IMR-90 (cell line): ENCODE measurements at regions not wholly inside any gene's neighbourhood (a gene's known extent, or its start where the extent isn't known, plus 50 kb on each side); places are given as distances from the start of the nearest gene placed in this dataset.

Experiments
- ATAC-seq: fragments of 200-7000 bp; cut with Tn5 transposase; 2 replicates; pipeline ENCODE4 v1.9.1; 2020; ENCODE audit warnings: low read depth, mild to moderate bottlenecking, moderate library complexity
- BruUV-seq: library from RNA; stranded (reverse); fragments of 400-500 nt; replicated peaks from 2 replicates; lab custom pipeline; 2021; lab: Mats Ljungman, UMichigan
- CTCF ChIA-PET: fragments of 300-600 bp; formaldehyde crosslinking; extraction: SDS; loops from one replicate; lab custom pipeline; 2021; ENCODE audit warnings: antibody characterized with exemption; lab: Yijun Ruan, JAX
- POLR2A ChIA-PET: fragments of 300-600 bp; sonication (Branson Sonifier 250); formaldehyde crosslinking; loops from one replicate; lab custom pipeline; 2022; ENCODE audit warnings: antibody characterized with exemption; ENCODE audit not compliant: unreplicated experiment; lab: Charles Lee
- DNase-seq: peaks from one replicate; pipeline ENCODE4 v3.0.0; 2013
- H2AFZ ChIP-seq: replicated peaks from 2 replicates; pipeline ENCODE3; 2013; ENCODE audit warnings: low read length, mild to moderate bottlenecking; ENCODE audit not compliant: poor library complexity
- H2AK5ac ChIP-seq: 2 replicates; pipeline ENCODE4 v1.6.1; 2013; ENCODE audit warnings: low read depth, low read length, inconsistent platforms
- H2AK9ac ChIP-seq: replicated peaks from 2 replicates; pipeline ENCODE3; 2013; ENCODE audit warnings: mild to moderate bottlenecking, low read depth, low read length, moderate library complexity; ENCODE audit not compliant: poor library complexity
- H2BK120ac ChIP-seq: 2 replicates; pipeline ENCODE4 v1.6.1; 2013; ENCODE audit warnings: low read depth, low read length, inconsistent platforms
- H2BK15ac ChIP-seq: 3 replicates; pipeline ENCODE4 v1.6.1; 2013; ENCODE audit warnings: low read depth, low read length, inconsistent platforms
- H2BK20ac ChIP-seq: 2 replicates; pipeline ENCODE4 v1.6.1; 2013; ENCODE audit warnings: low read depth, mild to moderate bottlenecking, inconsistent platforms, low read length, moderate library complexity
- H2BK5ac ChIP-seq: 2 replicates; pipeline ENCODE4 v1.6.1; 2013; ENCODE audit warnings: mild to moderate bottlenecking, low read depth, low read length, inconsistent platforms; ENCODE audit not compliant: poor library complexity, severe bottlenecking
- H3K14ac ChIP-seq: replicated peaks from 2 replicates; pipeline ENCODE4 v1.6.1; 2013; ENCODE audit warnings: low read depth, low read length, inconsistent platforms
- H3K18ac ChIP-seq: 2 replicates; pipeline ENCODE4 v1.6.1; 2013; ENCODE audit warnings: low read depth, low read length, control low read depth
- H3K23ac ChIP-seq: 2 replicates; pipeline ENCODE4 v1.6.1; 2013; ENCODE audit warnings: low read depth, low read length, inconsistent platforms
- H3K27ac ChIP-seq: 2 replicates; pipeline ENCODE4 v1.5.1; 2013; ENCODE audit warnings: mild to moderate bottlenecking, control low read depth, low read length; ENCODE audit not compliant: insufficient read depth
- H3K27me3 ChIP-seq: 2 replicates; pipeline ENCODE4 v1.6.1; 2013; ENCODE audit warnings: low read length; ENCODE audit not compliant: control insufficient read depth, insufficient read depth
- H3K36me3 ChIP-seq: 2 replicates; pipeline ENCODE4 v1.6.1; 2013; ENCODE audit warnings: low read length, mixed read lengths; ENCODE audit not compliant: control insufficient read depth, insufficient read depth
- H3K4ac ChIP-seq: 2 replicates; pipeline ENCODE4 v1.6.1; 2013; ENCODE audit warnings: low read depth, low read length, inconsistent platforms
- H3K4me1 ChIP-seq: 2 replicates; pipeline ENCODE4 v1.6.1; 2013; ENCODE audit warnings: low read length, mixed read lengths; ENCODE audit not compliant: control insufficient read depth, insufficient read depth
- H3K4me2 ChIP-seq: 2 replicates; pipeline ENCODE4 v1.6.1; 2013; ENCODE audit warnings: low read depth, mild to moderate bottlenecking, control low read depth, low read length, moderate library complexity
- H3K4me3 ChIP-seq: 2 replicates; pipeline ENCODE4 v1.5.1; 2013; ENCODE audit warnings: low read depth, mild to moderate bottlenecking, control low read depth, low read length, moderate library complexity; ENCODE audit not compliant: insufficient read depth
- H3K56ac ChIP-seq: 2 replicates; pipeline ENCODE4 v1.6.1; 2013; ENCODE audit warnings: low read length, inconsistent platforms; ENCODE audit not compliant: insufficient read depth; ENCODE audit errors: extremely low read depth
- H3K79me1 ChIP-seq, 2 experiments: 2 replicates each; pipeline ENCODE4 v1.6.1; 2013; ENCODE audit warnings: low read length in 2 of 2, inconsistent platforms in 1 of 2, low read depth in 1 of 2
- H3K9ac ChIP-seq: 2 replicates; pipeline ENCODE4 v1.6.1; 2013; ENCODE audit warnings: low read depth, low read length, control low read depth
- H3K9me1 ChIP-seq: 2 replicates; pipeline ENCODE4 v1.6.1; 2013; ENCODE audit warnings: low read length, inconsistent platforms; ENCODE audit not compliant: insufficient read depth
- H3K9me3 ChIP-seq: 2 replicates; pipeline ENCODE4 v1.6.1; 2013; ENCODE audit warnings: low read length; ENCODE audit not compliant: control insufficient read depth, insufficient read depth
- H4K20me1 ChIP-seq: 2 replicates; pipeline ENCODE4 v1.6.1; 2013; ENCODE audit warnings: low read length, inconsistent platforms; ENCODE audit not compliant: insufficient read depth
- H4K5ac ChIP-seq: 2 replicates; pipeline ENCODE4 v1.6.1; 2013; ENCODE audit warnings: mild to moderate bottlenecking, low read depth, low read length, control low read depth
- H4K8ac ChIP-seq, 2 experiments: 2 replicates each; pipeline ENCODE4 v1.6.1; 2013; ENCODE audit warnings: low read depth in 2 of 2, low read length in 2 of 2, control low read depth in 1 of 2, inconsistent platforms in 1 of 2
- H4K91ac ChIP-seq: 2 replicates; pipeline ENCODE4 v1.6.1; 2013; ENCODE audit warnings: low read depth, low read length, inconsistent platforms; ENCODE audit not compliant: insufficient read depth
- BHLHE40 ChIP-seq: fragments of 150-350 bp; IDR thresholded peaks from 2 replicates; pipeline ENCODE4 v1.6.1; 2016; ENCODE audit warnings: mild to moderate bottlenecking, low read depth, low read length
- CEBPB ChIP-seq: IDR thresholded peaks from 2 replicates; pipeline ENCODE4 v1.6.1; 2012; ENCODE audit warnings: low read depth, low read length, improper control_type of control experiment
- CHD1 ChIP-seq: IDR thresholded peaks from 2 replicates; pipeline ENCODE4 v1.6.1; 2012; ENCODE audit warnings: low read depth, low read length, improper control_type of control experiment
- FOS ChIP-seq: fragments of 150-350 bp; IDR thresholded peaks from 2 replicates; pipeline ENCODE4 v1.6.1; 2016; ENCODE audit warnings: low read depth, low read length
- MAFK ChIP-seq: IDR thresholded peaks from 2 replicates; pipeline ENCODE4 v1.6.1; 2012; ENCODE audit warnings: low read depth, low read length, improper control_type of control experiment
- MAZ ChIP-seq: IDR thresholded peaks from 2 replicates; pipeline ENCODE4 v1.6.1; 2012; ENCODE audit warnings: low read depth, mild to moderate bottlenecking, low read length, improper control_type of control experiment, moderate library complexity, borderline replicate concordance
- MXI1 ChIP-seq: IDR thresholded peaks from 2 replicates; pipeline ENCODE4 v1.6.1; 2012; ENCODE audit warnings: low read depth, mild to moderate bottlenecking, low read length, moderate library complexity, borderline replicate concordance
- NFE2L2 ChIP-seq: fragments of 150-350 bp; IDR thresholded peaks from 2 replicates; pipeline ENCODE4 v1.6.1; 2016; ENCODE audit warnings: low read depth, mild to moderate bottlenecking, low read length
- POLR2A ChIP-seq: IDR thresholded peaks from 2 replicates; pipeline ENCODE4 v1.6.1; 2012; ENCODE audit warnings: mild to moderate bottlenecking, low read depth, low read length
- RAD21 ChIP-seq: IDR thresholded peaks from 2 replicates; pipeline ENCODE4 v1.6.1; 2012; ENCODE audit warnings: low read length, improper control_type of control experiment
- RCOR1 ChIP-seq: IDR thresholded peaks from 2 replicates; pipeline ENCODE4 v1.6.1; 2012; ENCODE audit warnings: mild to moderate bottlenecking, low read length, improper control_type of control experiment; ENCODE audit not compliant: insufficient replicate concordance
- RFX5 ChIP-seq: IDR thresholded peaks from 2 replicates; pipeline ENCODE4 v1.8.0; 2012; ENCODE audit warnings: low read depth, mild to moderate bottlenecking, low read length, moderate library complexity
- SMC3 ChIP-seq: fragments of 150-350 bp; IDR thresholded peaks from 2 replicates; pipeline ENCODE4 v1.6.1; 2016; ENCODE audit warnings: low read depth, mild to moderate bottlenecking, antibody characterized with exemption, low read length, moderate library complexity
- WGBS, 2 experiments: methylation state at CpG; one replicate each; pipeline versions ENCODE4 v1.1.5 to v1.1.7; 2013; ENCODE audit warnings: missing lambda C conversion rate in 2 of 2; ENCODE audit not compliant: insufficient read length in 1 of 2; ENCODE audit errors: extremely low coverage in 2 of 2; 5-methylcytosine and 5-hydroxymethylcytosine counted together
- dilution Hi-C: fragments of 300-500 bp; cut with HindIII; formaldehyde crosslinking; loops from one replicate; pipeline ENCODE4 v1.14.3; 2018; ENCODE audit warnings: low sequenced_read_pairs; ENCODE audit not compliant: unreplicated experiment
- in situ Hi-C: fragments of 300-500 bp; cut with MboI; formaldehyde crosslinking; loops from 3 replicates; pipeline ENCODE4 v1.14.3; 2019; ENCODE audit warnings: low sequenced_read_pairs, inconsistent platforms, mixed read lengths
- intact Hi-C: fragments of 100-400 bp; cut with micrococcal nuclease; formaldehyde crosslinking; loops from 2 replicates; pipeline ENCODE4 v1.10.0; 2022
- TF ChIP-seq, protein P1 (sequence below): conservative IDR thresholded peaks from 2 replicates; pipeline ENCODE4 v1.5.1; 2012; ENCODE audit warnings: mild to moderate bottlenecking, low read depth, low read length, improper control_type of control experiment
- TF ChIP-seq, protein P2 (sequence below): fragments of 150-350 bp; IDR thresholded peaks from 2 replicates; pipeline ENCODE4 v1.6.1; 2017; ENCODE audit warnings: mild to moderate bottlenecking, antibody characterized with exemption, low read length, low read depth
- TF ChIP-seq, protein P3 (sequence below): fragments of 150-350 bp; IDR thresholded peaks from 2 replicates; pipeline ENCODE4 v1.6.1; 2016; ENCODE audit warnings: low read depth, mild to moderate bottlenecking, low read length, moderate library complexity, borderline replicate concordance

DNA sequence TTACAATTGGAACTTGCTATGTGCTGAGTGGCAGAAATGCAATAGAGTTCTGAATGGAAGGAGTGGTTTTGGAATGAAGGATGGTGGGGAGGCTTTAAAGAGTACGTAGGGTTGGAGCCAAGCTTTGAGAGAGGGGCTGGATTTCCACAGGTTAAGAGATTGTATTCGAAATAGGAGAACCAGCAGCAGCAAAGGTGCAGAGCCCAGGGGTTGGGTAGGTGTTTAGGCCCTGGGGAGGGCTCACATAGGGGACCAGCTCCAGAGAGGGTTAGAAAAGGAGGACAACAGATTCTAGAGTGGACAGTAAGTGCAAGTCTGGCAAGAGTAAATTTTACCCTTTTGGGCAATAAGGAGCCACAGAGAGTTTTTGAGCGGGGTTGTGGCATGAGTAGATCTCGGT is 297.2 kb downstream of the RPS24 start:
- DNase-seq = no peak
- no peak overlapping the region for H3K56ac ChIP-seq
- H2BK120ac ChIP-seq = no peak overlapping the region
- no peak overlapping the region for H4K91ac ChIP-seq
- H3K4me2 ChIP-seq = no peak overlapping the region
- peaks cover 8% of the 10 kb centered on the region for H3K4me1 ChIP-seq
- no peaks in the 10 kb centered on the region for H3K79me1 ChIP-seq
- H2BK15ac ChIP-seq = no peak overlapping the region
- H3K4ac ChIP-seq = no peak overlapping the region
- H3K27me3 ChIP-seq = peaks cover 2% of the 10 kb centered on the region; the same call in 1 of the 2 replicates
- H3K4me3 ChIP-seq = no peak overlapping the region
- peaks cover 8% of the 10 kb centered on the region; the same call in 1 of the 2 replicates for H3K9me1 ChIP-seq
- H3K36me3 ChIP-seq = no peaks in the 10 kb centered on the region
- no peak overlapping the region for H2AFZ ChIP-seq
- H3K27ac ChIP-seq = no peak overlapping the region
- ATAC-seq = no peak
- ChIA-PET CTCF (no interaction called here), POLR2A (no interaction called here)
- TF ChIP-seq, protein P1, sequence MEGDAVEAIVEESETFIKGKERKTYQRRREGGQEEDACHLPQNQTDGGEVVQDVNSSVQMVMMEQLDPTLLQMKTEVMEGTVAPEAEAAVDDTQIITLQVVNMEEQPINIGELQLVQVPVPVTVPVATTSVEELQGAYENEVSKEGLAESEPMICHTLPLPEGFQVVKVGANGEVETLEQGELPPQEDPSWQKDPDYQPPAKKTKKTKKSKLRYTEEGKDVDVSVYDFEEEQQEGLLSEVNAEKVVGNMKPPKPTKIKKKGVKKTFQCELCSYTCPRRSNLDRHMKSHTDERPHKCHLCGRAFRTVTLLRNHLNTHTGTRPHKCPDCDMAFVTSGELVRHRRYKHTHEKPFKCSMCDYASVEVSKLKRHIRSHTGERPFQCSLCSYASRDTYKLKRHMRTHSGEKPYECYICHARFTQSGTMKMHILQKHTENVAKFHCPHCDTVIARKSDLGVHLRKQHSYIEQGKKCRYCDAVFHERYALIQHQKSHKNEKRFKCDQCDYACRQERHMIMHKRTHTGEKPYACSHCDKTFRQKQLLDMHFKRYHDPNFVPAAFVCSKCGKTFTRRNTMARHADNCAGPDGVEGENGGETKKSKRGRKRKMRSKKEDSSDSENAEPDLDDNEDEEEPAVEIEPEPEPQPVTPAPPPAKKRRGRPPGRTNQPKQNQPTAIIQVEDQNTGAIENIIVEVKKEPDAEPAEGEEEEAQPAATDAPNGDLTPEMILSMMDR = no peak
- TF ChIP-seq MAZ (no peak), BHLHE40 (no peak), CEBPB (no peak), RFX5 (no peak), POLR2A (no peak), SMC3 (no peak), MAFK (no peak), RCOR1 (no peak), NFE2L2 (no peak), RAD21 (no peak), FOS (no peak), CHD1 (no peak), MXI1 (no peak)
- TF ChIP-seq, protein P2, sequence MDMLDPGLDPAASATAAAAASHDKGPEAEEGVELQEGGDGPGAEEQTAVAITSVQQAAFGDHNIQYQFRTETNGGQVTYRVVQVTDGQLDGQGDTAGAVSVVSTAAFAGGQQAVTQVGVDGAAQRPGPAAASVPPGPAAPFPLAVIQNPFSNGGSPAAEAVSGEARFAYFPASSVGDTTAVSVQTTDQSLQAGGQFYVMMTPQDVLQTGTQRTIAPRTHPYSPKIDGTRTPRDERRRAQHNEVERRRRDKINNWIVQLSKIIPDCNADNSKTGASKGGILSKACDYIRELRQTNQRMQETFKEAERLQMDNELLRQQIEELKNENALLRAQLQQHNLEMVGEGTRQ = no peak
- TF ChIP-seq, protein P3, sequence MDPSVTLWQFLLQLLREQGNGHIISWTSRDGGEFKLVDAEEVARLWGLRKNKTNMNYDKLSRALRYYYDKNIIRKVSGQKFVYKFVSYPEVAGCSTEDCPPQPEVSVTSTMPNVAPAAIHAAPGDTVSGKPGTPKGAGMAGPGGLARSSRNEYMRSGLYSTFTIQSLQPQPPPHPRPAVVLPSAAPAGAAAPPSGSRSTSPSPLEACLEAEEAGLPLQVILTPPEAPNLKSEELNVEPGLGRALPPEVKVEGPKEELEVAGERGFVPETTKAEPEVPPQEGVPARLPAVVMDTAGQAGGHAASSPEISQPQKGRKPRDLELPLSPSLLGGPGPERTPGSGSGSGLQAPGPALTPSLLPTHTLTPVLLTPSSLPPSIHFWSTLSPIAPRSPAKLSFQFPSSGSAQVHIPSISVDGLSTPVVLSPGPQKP = no peak
- no peak overlapping the region for H3K23ac ChIP-seq
- H2AK5ac ChIP-seq = no peak overlapping the region
- peaks cover 14% of the 10 kb centered on the region for H3K9me3 ChIP-seq
- H3K9ac ChIP-seq = no peak overlapping the region
- H4K5ac ChIP-seq = no peak overlapping the region
- in situ Hi-C loops = no loop called here
- H2BK20ac ChIP-seq = no peak overlapping the region
- 92% methylated on average over 2 of the region's 4 CpGs; no CpG with 5 or more reads in 1 of the 2 experiments for WGBS, 2 experiments
- H4K20me1 ChIP-seq = peaks cover 5% of the 10 kb centered on the region; the same call in 1 of the 2 replicates
- H3K14ac ChIP-seq = no peak overlapping the region
- H3K18ac ChIP-seq = no peak overlapping the region
- no TSS peak for BruUV-seq
- no peak overlapping the region for H2BK5ac ChIP-seq
- H2AK9ac ChIP-seq = no peak overlapping the region
- intact Hi-C loops = no loop called here
- no peak overlapping the region for H4K8ac ChIP-seq
- dilution Hi-C loops = no loop called here
